ENCODE measurements at regions not wholly inside any gene's neighbourhood (a gene's known extent, or its start where the extent isn't known, plus 50 kb on each side); places are given as distances from the start of the nearest gene placed in this dataset.

DNA sequence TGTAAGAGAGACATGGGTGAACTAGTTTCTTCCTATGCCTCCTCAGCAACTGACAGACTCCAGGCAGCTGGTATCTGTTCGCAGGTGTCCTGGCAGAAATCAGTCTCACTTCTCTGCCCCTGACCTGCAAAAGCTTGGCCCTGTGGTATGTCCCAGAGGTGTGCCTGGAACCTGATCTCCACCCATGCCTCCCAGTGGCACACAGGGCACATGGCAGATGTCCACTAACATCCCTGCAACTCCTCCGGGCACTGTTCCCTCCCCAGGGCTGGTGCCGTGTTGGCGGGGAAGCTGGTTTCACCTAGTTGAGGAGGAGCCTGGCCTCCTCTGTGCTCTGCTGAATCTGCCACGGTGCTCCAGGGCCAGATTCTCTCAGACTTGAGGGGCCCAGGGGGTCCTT is 123.3 kb upstream of the GGTLC1 start:
- no peak for DNase-seq (ENCODE audit: low read depth in 3 of 3, low spot score in 1 of 3)

DNA sequence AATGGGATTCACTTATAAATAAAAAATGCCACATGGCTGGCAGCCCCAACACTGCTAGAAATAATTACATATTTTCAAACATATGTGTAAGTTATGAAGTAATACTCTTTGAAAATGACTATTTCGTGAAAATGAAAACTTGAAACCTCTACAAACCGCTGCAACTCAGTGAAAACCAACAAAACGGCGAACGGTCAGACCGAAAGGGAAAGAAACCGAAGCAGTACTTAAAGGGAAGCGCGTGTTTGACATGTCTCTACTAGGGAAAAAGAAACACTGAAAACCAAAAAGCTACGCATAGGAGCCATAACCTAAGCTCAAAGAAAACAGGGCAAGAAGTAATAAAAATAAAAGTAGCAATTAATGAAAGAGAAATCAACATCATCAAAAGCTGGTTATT is 121.0 kb upstream of the GGTLC1 start:
- no peak for DNase-seq (ENCODE audit: low read depth in 3 of 3, low spot score in 1 of 3)

GRCh38 chr20:24109008-24109407 is 120.4 kb upstream of the GGTLC1 start:
- DNase-seq (ENCODE audit: low read depth in 3 of 3, low spot score in 1 of 3) = no peak

GRCh38 chr20:24108581-24108980 is 120.0 kb upstream of the GGTLC1 start:
- no peak for DNase-seq (ENCODE audit: low read depth in 3 of 3, low spot score in 1 of 3)

- DNase-seq (ENCODE audit: low read depth in 3 of 3, low spot score in 1 of 3) = no peak
Measured at GRCh38 chr20:24106801-24107445, 118.3 kb upstream of the GGTLC1 start.

- no peak for DNase-seq (ENCODE audit: low read depth in 3 of 3, low spot score in 1 of 3)
Measured at GRCh38 chr20:24106150-24106800, 117.7 kb upstream of the GGTLC1 start.

DNA sequence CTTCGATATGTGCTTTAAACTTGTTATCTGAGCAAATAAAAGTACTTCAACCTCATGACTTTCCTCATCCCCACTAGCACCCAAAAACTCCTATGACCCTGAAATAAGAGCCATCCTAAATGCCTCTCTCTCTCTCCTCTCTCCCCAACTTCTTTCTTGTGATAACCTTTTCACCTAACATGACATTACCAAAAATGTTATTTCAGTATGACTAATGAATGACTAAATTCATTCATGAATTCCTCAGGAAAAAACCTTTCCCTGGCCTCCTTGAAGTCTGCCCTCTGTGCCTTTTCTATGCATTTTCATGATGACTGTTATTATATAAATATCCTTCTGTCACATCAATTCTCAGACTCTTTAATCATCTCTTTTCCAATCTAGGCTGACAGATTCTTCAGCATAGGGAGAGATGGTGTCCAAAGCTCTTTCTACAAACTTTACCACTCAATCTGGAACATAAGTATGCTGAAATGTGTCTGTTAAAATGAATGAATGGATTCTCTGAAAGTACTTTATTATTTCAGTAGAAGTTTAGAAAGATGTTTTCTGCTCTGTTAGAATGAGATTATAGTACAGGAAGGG is 114.3 kb upstream of the GGTLC1 start:
- no peak for DNase-seq (ENCODE audit: low read depth in 3 of 3, low spot score in 1 of 3)

DNA sequence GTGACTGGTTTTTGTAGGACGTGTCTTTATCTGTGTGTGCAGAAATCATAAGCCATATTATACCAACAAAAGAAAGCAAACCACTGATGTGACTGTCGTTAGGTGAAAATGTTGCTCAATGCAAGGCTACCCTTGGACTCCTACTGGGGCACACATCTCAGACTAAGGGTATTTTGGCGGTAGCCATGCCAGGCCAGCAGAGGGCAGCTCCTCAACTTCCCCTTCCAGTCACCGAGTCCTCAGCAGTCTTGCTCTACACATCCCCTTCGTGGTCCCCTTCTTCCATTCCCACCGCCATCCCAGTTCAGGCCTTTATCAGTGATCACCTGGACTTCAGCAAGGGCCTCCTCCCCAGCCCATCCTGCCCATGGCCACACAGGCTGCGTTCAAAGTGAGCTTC is 113.7 kb upstream of the GGTLC1 start:
- no peak for DNase-seq (ENCODE audit: low read depth in 3 of 3, low spot score in 1 of 3)

GRCh38 chr20:24100370-24101011 is 111.9 kb upstream of the GGTLC1 start:
- DNase-seq (ENCODE audit: low read depth in 3 of 3, low spot score in 1 of 3) = peak; percentile 13 to 14 (median 13)

DNA sequence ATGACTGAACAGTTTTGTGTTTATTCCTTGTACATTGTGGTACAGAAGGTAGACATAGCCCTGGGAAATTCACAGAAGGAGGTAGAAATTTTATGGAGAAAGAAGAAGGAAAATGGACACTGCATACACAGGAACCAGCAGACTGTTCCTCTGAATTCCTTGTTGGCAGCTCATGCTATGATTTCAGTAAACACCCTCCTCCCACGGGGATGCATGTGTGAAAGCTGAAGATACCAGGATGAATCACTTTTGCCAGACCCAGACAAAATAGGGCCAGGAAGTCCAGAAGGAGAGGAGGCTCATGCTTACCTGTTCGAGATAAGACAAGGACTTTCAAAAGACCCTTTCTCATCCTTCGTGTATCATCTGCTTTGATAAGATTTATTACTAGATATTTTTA is 110.3 kb upstream of the GGTLC1 start:
- no peak for DNase-seq (ENCODE audit: low read depth in 3 of 3, low spot score in 1 of 3)

GRCh38 chr20:24097506-24098245 is 109.1 kb upstream of the GGTLC1 start:
- no peak for DNase-seq (ENCODE audit: low read depth in 3 of 3, low spot score in 1 of 3)

GRCh38 chr20:24096864-24097450 is 108.4 kb upstream of the GGTLC1 start:
- no peak for DNase-seq (ENCODE audit: low read depth in 3 of 3, low spot score in 1 of 3)

GRCh38 chr20:24096264-24096663 is 107.7 kb upstream of the GGTLC1 start:
- DNase-seq (ENCODE audit: low read depth in 3 of 3, low spot score in 1 of 3) = no peak

- no peak for DNase-seq (ENCODE audit: low read depth in 3 of 3, low spot score in 1 of 3)
Measured at GRCh38 chr20:24095756-24096155, 107.2 kb upstream of the GGTLC1 start.

- no peak for DNase-seq (ENCODE audit: low read depth in 3 of 3, low spot score in 1 of 3)
Measured at GRCh38 chr20:24095303-24095702, 106.7 kb upstream of the GGTLC1 start.

GRCh38 chr20:24089576-24089975 is 101.0 kb upstream of the GGTLC1 start:
- DNase-seq (ENCODE audit: low read depth in 3 of 3, low spot score in 1 of 3) = no peak

DNA sequence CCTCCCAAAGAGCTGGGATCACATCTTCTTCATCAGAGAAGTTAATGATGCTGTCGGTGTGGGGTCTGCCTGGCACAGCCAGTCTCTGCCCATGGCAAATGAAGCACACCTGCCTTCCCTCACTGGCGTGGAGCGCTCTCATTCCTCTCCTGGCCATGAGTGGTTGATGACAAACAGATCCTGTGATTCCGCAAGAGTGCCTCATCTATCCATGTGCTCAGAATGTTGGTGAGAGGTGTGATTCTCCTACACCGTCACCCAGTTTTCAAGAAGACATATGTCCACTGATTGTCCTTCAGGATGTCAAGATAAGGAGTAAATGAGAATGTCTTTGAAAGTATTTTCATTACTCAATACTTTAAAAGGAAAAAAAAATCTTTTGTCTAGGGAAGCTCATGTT is 97.5 kb upstream of the GGTLC1 start:
- DNase-seq (ENCODE audit: low read depth in 3 of 3, low spot score in 1 of 3) = no peak

- DNase-seq (ENCODE audit: low read depth in 3 of 3, low spot score in 1 of 3) = no peak
Measured at GRCh38 chr20:24084281-24084680, 95.7 kb upstream of the GGTLC1 start.

- no peak for DNase-seq (ENCODE audit: low read depth in 3 of 3, low spot score in 1 of 3)
Measured at GRCh38 chr20:24081077-24081476, 92.5 kb upstream of the GGTLC1 start.

- no peak for DNase-seq (ENCODE audit: low read depth in 3 of 3, low spot score in 1 of 3)
Measured at GRCh38 chr20:24079661-24080412, 91.3 kb upstream of the GGTLC1 start.
